Neural cell (in vitro differentiated cells): ENCODE measurements at regions not wholly inside any gene's neighbourhood (a gene's known extent, or its start where the extent isn't known, plus 50 kb on each side); places are given as distances from the start of the nearest gene placed in this dataset.

Experiments used
- CTCF ChIP-seq: fragments of 450-650 bp; IDR thresholded peaks from 2 replicates; pipeline ENCODE4 v1.5.1; 2014; ENCODE audit warnings: antibody characterized with exemption, mild to moderate bottlenecking, moderate library complexity; ENCODE audit not compliant: poor library complexity, severe bottlenecking
- EZH2 ChIP-seq: fragments of 200-600, 300-800 bp; shearing (Covaris generic), sonication (generic); IDR thresholded peaks from 2 replicates; pipeline ENCODE4 v1.6.1; 2014; ENCODE audit warnings: antibody characterized with exemption, low read length, borderline replicate concordance, mild to moderate bottlenecking; ENCODE audit not compliant: insufficient read depth, poor library complexity, severe bottlenecking
- POLR2AphosphoS5 ChIP-seq: IDR thresholded peaks from 2 replicates; pipeline ENCODE4 v1.6.1; 2012
- TAF1 ChIP-seq: IDR thresholded peaks from 2 replicates; pipeline ENCODE4 v1.6.1; 2012; ENCODE audit warnings: low read depth

- TF ChIP-seq CTCF (no peak), EZH2 (no peak), POLR2AphosphoS5 (no peak), TAF1 (no peak)
Measured at GRCh38 chr1:4053160-4053748, 153.2 kb upstream of the C1orf174 start.
